HG02571 (cell line): ENCODE measurements at regions not wholly inside any gene's neighbourhood (a gene's known extent, or its start where the extent isn't known, plus 50 kb on each side); places are given as distances from the start of the nearest gene placed in this dataset.
"Not testable (repeated sequence)": the region's sequence is repeated elsewhere in the genome, so short reads cannot be mapped to it uniquely, and the experiment has no call there.

Experiments used
- ATAC-seq: cut with Tn5 transposase; IDR thresholded peaks from one replicate; pipeline ENCODE4 v1.9.1; 2021; ENCODE audit warnings: mild to moderate bottlenecking, moderate library complexity; ENCODE audit not compliant: unreplicated experiment

- ATAC-seq = no peak
Observed at GRCh38 chr2:189308056-189308790, 128.7 kb upstream of the COL5A2 start.

GRCh38 chr2:189309331-189309730, 129.8 kb upstream of the COL5A2 start:
- ATAC-seq = no peak

- no peak for ATAC-seq
Observed at GRCh38 chr2:189312211-189312610, 129.1 kb upstream of the WDR75 start.

- ATAC-seq = no peak
Observed at GRCh38 chr2:189312643-189313042, 128.6 kb upstream of the WDR75 start.

- ATAC-seq = no peak
Observed at GRCh38 chr2:189318761-189319160, 122.5 kb upstream of the WDR75 start.

GRCh38 chr2:189319424-189319823, 121.8 kb upstream of the WDR75 start:
- ATAC-seq = not testable (repeated sequence)

- no peak for ATAC-seq
Observed at GRCh38 chr2:189327879-189328847, 113.1 kb upstream of the WDR75 start.

GRCh38 chr2:189328848-189329245, 112.4 kb upstream of the WDR75 start:
- no peak for ATAC-seq

- no peak for ATAC-seq
Observed at GRCh38 chr2:189336276-189336975, 104.8 kb upstream of the WDR75 start.

- no peak for ATAC-seq
Observed at GRCh38 chr2:189337656-189338055, 103.6 kb upstream of the WDR75 start.

- no peak for ATAC-seq
Observed at GRCh38 chr2:189338115-189338514, 103.2 kb upstream of the WDR75 start.

- no peak for ATAC-seq
Observed at GRCh38 chr2:189341077-189341476, 100.2 kb upstream of the WDR75 start.

GRCh38 chr2:189344043-189344442, 97.2 kb upstream of the WDR75 start:
- ATAC-seq = no peak

GRCh38 chr2:189347540-189347939, 93.7 kb upstream of the WDR75 start:
- peak; percentile 87 for ATAC-seq

- ATAC-seq = no peak
Observed at GRCh38 chr2:189348369-189348768, 92.9 kb upstream of the WDR75 start.

- ATAC-seq = no peak
Observed at GRCh38 chr2:189350540-189351209, 90.6 kb upstream of the WDR75 start.

GRCh38 chr2:189351933-189352332, 89.3 kb upstream of the WDR75 start:
- ATAC-seq = not testable (repeated sequence)

- ATAC-seq = not testable (repeated sequence)
Observed at GRCh38 chr2:189357375-189357774, 83.9 kb upstream of the WDR75 start.

GRCh38 chr2:189360861-189361260, 80.4 kb upstream of the WDR75 start:
- no peak for ATAC-seq

- ATAC-seq = no peak
Observed at GRCh38 chr2:189362283-189362682, 79.0 kb upstream of the WDR75 start.

- no peak for ATAC-seq
Observed at GRCh38 chr2:189363559-189363958, 77.7 kb upstream of the WDR75 start.
